ENCODE measurements at regions not wholly inside any gene's neighbourhood (a gene's known extent, or its start where the extent isn't known, plus 50 kb on each side); places are given as distances from the start of the nearest gene placed in this dataset.

DNA sequence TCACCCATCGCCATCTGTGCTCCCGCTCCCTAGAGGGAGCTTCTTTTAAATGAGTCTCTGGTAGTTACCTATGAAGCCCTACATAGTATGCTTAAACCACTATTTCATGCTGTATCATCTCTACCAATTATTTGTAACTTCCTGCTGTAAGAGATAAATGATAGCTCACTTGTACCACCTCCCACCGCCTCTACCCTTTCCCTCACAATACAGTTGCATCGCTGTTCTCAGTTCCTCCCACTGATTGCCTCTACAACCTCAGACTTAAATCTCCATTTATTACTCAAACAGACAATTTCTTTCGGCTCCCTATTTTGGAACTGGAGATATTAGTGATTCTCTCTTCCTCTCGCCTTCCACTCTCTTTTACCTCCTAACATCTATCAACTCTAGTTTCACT, 222.9 kb upstream of the ZC3H12C start:
- Histone ChIP-seq H3K4me3 (ENCODE audit: extremely low read depth, insufficient read depth, low read length, poor library complexity, severe bottlenecking) (no peak overlapping the region), H3K4me1 (ENCODE audit: control insufficient read depth, insufficient read depth, low read length, poor library complexity, severe bottlenecking) (no peaks in the 10 kb centered on the region), H3K9me3 (ENCODE audit: control insufficient read depth, low read length) (peaks cover 4% of the 10 kb centered on the region), H3K27ac (ENCODE audit: low read depth, low read length, severe bottlenecking) (no peak overlapping the region), H3K36me3 (ENCODE audit: control insufficient read depth, insufficient read depth, low read length) (no peaks in the 10 kb centered on the region)
- WGBS, 2 experiments (ENCODE audit: insufficient coverage in 2 of 2) = 100% methylated on average over 4 of the region's 6 CpGs; no CpG with 5 or more reads in 1 of the 2 experiments

DNA sequence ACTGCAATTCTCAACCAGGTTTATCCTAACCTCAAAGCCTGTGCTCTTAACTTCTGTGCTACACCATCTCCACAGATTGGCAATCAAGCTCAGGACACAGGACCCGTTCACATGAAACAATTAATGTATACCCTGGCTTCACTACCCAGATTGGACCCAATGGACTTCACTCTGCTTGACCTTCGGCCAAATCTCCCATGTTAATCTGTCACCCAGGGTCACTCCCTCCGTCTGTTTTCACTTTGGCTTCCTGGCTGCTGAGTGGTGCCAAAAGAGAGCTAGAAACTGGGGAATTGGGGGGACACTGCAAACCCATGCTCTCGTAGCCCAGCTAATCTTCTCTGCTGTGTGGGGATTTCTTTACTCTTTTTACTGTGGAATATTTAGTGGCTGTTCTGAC, 216.1 kb upstream of the ZC3H12C start:
- Histone ChIP-seq H3K36me3 (ENCODE audit: control insufficient read depth, insufficient read depth, low read length) (no peaks in the 10 kb centered on the region), H3K4me1 (ENCODE audit: control insufficient read depth, insufficient read depth, low read length, poor library complexity, severe bottlenecking) (no peaks in the 10 kb centered on the region), H3K9me3 (ENCODE audit: control insufficient read depth, low read length) (peaks cover 4% of the 10 kb centered on the region), H3K27ac (ENCODE audit: low read depth, low read length, severe bottlenecking) (no peak overlapping the region), H3K4me3 (ENCODE audit: extremely low read depth, insufficient read depth, low read length, poor library complexity, severe bottlenecking) (no peak overlapping the region)
- WGBS, 2 experiments (ENCODE audit: insufficient coverage in 2 of 2) = 90 to 93% methylated on average over 2 to 3 of the region's 4 CpGs

DNA sequence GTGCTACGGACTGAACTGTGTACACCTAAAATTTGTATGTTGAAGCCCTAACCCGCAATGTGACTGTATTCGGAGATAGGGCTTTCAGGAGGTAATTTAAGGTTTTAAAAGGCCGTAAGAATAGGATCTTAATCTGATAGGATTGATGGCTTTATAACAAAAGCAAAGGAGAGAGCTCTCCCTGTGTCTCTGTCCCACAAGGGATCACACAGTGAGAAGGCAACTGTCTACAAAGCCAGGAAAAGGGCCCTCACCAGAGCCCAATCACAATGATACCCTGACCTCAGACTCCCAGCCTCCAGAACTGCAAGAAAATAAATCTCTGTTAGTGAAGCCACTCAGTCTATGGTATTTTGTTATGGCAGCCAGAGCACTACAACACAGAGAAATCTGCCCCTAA, 208.7 kb upstream of the ZC3H12C start:
- WGBS, 2 experiments (ENCODE audit: insufficient coverage in 2 of 2) = 94 to 96% methylated on average over 3 to 4 of the region's 4 CpGs
- Histone ChIP-seq H3K4me1 (ENCODE audit: control insufficient read depth, insufficient read depth, low read length, poor library complexity, severe bottlenecking) (no peaks in the 10 kb centered on the region), H3K9me3 (ENCODE audit: control insufficient read depth, low read length) (no peaks in the 10 kb centered on the region), H3K27ac (ENCODE audit: low read depth, low read length, severe bottlenecking) (peak overlapping the region; percentile 23), H3K36me3 (ENCODE audit: control insufficient read depth, insufficient read depth, low read length) (no peaks in the 10 kb centered on the region), H3K4me3 (ENCODE audit: extremely low read depth, insufficient read depth, low read length, poor library complexity, severe bottlenecking) (no peak overlapping the region)

DNA sequence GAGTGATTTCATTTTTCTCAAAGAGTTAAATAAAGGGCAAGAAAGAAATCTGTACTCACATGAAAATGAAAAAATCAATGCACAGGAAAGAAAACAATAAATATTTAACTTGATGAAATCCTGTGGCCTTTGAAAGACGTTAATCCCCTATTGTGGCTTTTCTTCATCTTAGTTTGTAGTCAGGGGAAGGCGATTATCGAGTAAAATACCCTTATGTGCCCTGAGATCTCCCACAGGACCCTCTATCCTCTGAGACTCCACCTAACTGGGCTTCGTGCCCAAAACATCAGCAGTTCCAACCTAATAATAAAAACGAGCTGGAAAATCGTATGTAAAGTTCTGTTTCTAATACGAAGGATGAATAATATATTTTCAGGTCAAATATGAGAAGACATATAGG, 208.2 kb upstream of the ZC3H12C start:
- no peak overlapping the region for H3K4me3 ChIP-seq (ENCODE audit: extremely low read depth, insufficient read depth, low read length, poor library complexity, severe bottlenecking)
- H3K27ac ChIP-seq (ENCODE audit: low read depth, low read length, severe bottlenecking) = no peak overlapping the region

DNA sequence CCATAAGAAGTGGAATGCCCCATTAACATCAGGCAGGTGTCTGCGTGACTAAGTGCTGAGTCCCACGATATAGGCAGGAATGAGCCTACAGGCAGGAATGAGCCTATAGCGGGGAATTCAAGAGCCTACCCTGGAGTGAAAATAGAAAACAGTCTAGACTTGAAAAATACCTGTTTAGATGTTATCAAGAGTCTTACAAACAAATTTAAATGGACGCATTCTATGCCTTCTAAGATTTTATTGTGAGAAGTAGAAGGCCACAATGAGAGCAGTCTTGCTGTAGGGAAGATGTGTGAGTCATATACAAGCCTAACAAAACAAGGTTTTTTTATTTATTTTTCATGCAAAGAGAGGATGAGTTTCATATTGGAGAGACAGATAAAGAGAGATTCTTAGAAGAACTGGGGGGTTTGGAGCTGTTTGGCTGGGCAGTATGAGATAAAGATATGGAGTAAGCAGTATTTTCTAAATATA, 200.8 kb upstream of the ZC3H12C start:
- 86 to 96% methylated on average over 2 to 3 of the region's 4 CpGs for WGBS, 2 experiments (ENCODE audit: insufficient coverage in 2 of 2)
- H3K9me3 ChIP-seq (ENCODE audit: control insufficient read depth, low read length) = no peaks in the 10 kb centered on the region
- H3K4me3 ChIP-seq (ENCODE audit: extremely low read depth, insufficient read depth, low read length, poor library complexity, severe bottlenecking) = no peak overlapping the region
- no peak overlapping the region for H3K27ac ChIP-seq (ENCODE audit: low read depth, low read length, severe bottlenecking)
- H3K36me3 ChIP-seq (ENCODE audit: control insufficient read depth, insufficient read depth, low read length) = no peaks in the 10 kb centered on the region
- no peaks in the 10 kb centered on the region for H3K4me1 ChIP-seq (ENCODE audit: control insufficient read depth, insufficient read depth, low read length, poor library complexity, severe bottlenecking)

More for the DNA sequence above, 208.2 kb upstream of the ZC3H12C start:
- Histone ChIP-seq H3K36me3 (ENCODE audit: control insufficient read depth, insufficient read depth, low read length) (no peaks in the 10 kb centered on the region), H3K9me3 (ENCODE audit: control insufficient read depth, low read length) (no peaks in the 10 kb centered on the region), H3K4me1 (ENCODE audit: control insufficient read depth, insufficient read depth, low read length, poor library complexity, severe bottlenecking) (no peaks in the 10 kb centered on the region)
- 100% methylated on average over 3 of the region's 7 CpGs for WGBS, 2 experiments (ENCODE audit: insufficient coverage in 2 of 2)

DNA sequence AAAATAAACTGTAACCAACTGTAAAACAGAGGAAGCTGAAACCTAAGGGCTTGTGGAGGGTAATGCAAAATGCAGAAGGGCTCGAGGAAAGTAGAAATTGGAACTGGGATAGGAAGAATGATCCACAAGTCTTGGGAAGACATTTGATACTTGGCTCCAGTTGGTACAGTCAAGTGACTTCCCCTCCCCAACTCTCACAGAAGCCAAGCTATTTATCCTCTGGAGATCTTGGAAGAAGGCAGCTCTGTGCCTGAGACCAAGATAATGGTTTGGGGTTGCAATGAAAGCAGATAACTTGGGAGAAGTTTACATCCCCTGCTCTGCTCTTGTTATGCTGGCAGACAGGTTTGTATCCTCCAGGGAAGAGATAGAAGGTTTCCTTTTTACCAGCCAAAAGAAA, 198.9 kb upstream of the ZC3H12C start:
- WGBS, 2 experiments (ENCODE audit: insufficient coverage in 2 of 2) = no CpG with 5 or more reads among the region's 1 CpG
- Histone ChIP-seq H3K4me1 (ENCODE audit: control insufficient read depth, insufficient read depth, low read length, poor library complexity, severe bottlenecking) (no peaks in the 10 kb centered on the region), H3K9me3 (ENCODE audit: control insufficient read depth, low read length) (peaks cover 6% of the 10 kb centered on the region), H3K4me3 (ENCODE audit: extremely low read depth, insufficient read depth, low read length, poor library complexity, severe bottlenecking) (no peak overlapping the region), H3K27ac (ENCODE audit: low read depth, low read length, severe bottlenecking) (no peak overlapping the region), H3K36me3 (ENCODE audit: control insufficient read depth, insufficient read depth, low read length) (no peaks in the 10 kb centered on the region)

DNA sequence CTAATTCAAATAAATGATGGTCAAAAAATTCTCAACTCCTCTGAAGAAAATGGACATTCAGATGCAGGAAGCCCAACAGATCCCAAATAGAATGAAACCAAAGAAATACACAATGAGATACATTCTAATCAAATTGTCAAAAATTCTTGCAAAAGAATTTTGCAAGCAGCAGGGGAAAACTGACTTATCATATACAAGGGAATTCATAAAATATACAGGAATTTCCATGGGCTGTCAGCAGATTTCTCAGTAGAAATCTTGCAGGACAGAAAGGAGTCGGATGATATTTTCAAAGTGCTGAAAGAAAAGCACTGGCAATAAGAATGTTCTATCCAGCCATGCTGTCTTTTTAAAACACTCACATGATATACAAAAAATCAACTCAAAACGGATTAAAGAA, 194.6 kb upstream of the ZC3H12C start:
- no peak overlapping the region for H3K27ac ChIP-seq (ENCODE audit: low read depth, low read length, severe bottlenecking)

DNA sequence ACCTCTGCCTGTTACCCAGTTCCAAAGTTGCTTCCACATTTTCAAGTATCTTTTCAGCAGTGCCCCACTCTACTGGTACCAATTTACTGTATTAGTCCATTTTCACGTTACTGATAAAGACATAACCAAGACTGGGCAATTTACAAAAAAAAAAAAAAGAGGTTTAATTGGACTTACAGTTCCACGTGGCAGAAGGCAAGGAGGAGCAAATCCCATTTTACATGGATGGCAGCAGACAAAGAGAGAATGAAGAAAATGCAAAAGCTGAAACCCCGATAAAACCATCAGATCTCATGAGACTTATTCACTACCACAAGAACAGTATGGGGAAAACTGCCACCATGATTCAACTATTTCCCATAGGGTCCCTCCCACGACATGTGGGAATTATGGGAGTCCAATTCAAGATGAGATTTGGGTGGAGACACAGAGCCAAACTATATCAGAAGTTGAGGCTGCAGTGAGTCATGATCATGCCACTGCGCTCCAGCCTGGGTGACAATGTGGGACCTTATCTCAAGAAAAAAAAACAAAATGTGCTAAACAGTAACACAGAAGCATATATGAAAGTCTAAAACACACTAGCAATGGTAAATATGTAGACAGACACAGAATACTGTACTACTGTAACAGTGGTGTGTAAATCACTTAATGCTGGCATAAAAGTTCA, 190.3 kb upstream of the ZC3H12C start:
- H3K9me3 ChIP-seq (ENCODE audit: control insufficient read depth, low read length) = peaks cover 11% of the 10 kb centered on the region
- no peak overlapping the region for H3K27ac ChIP-seq (ENCODE audit: low read depth, low read length, severe bottlenecking)
- H3K4me1 ChIP-seq (ENCODE audit: control insufficient read depth, insufficient read depth, low read length, poor library complexity, severe bottlenecking) = no peaks in the 10 kb centered on the region
- H3K36me3 ChIP-seq (ENCODE audit: control insufficient read depth, insufficient read depth, low read length) = no peaks in the 10 kb centered on the region
- 40% methylated on average over 1 of the region's 5 CpGs; no CpG with 5 or more reads in 1 of the 2 experiments for WGBS, 2 experiments (ENCODE audit: insufficient coverage in 2 of 2)
- no peak overlapping the region for H3K4me3 ChIP-seq (ENCODE audit: extremely low read depth, insufficient read depth, low read length, poor library complexity, severe bottlenecking)

More for the DNA sequence above, 194.6 kb upstream of the ZC3H12C start:
- H3K4me1 ChIP-seq (ENCODE audit: control insufficient read depth, insufficient read depth, low read length, poor library complexity, severe bottlenecking) = no peaks in the 10 kb centered on the region
- no peaks in the 10 kb centered on the region for H3K36me3 ChIP-seq (ENCODE audit: control insufficient read depth, insufficient read depth, low read length)
- H3K9me3 ChIP-seq (ENCODE audit: control insufficient read depth, low read length) = peaks cover 11% of the 10 kb centered on the region
- whole genome bisulfite sequencing, 2 experiments (ENCODE audit: insufficient coverage in 2 of 2) = 86% methylated on average over 1 of the region's 2 CpGs; no CpG with 5 or more reads in 1 of the 2 experiments
- no peak overlapping the region for H3K4me3 ChIP-seq (ENCODE audit: extremely low read depth, insufficient read depth, low read length, poor library complexity, severe bottlenecking)

DNA sequence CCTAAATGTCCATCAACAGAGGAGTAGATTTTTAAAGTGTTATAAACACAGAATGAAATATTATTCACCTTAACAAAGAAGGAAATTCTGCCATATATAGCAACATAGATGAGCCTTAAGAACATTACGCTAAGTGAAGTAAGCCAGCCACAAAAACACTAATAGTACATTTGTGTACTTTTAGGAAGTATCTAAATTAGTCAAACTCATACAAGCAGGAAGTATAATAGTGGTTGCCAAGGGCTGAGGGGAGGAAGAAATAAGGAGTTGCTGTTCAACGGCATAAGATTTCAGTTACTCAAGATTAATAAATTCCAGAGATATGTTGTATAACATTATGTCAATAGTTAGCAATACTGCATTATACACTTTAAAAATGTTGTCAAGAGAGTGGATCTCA, 181.7 kb upstream of the ZC3H12C start:
- H3K36me3 ChIP-seq (ENCODE audit: control insufficient read depth, insufficient read depth, low read length) = no peaks in the 10 kb centered on the region
- H3K4me1 ChIP-seq (ENCODE audit: control insufficient read depth, insufficient read depth, low read length, poor library complexity, severe bottlenecking) = no peaks in the 10 kb centered on the region
- no CpG with 5 or more reads among the region's 2 CpGs for WGBS, 2 experiments (ENCODE audit: insufficient coverage in 2 of 2)
- no peak overlapping the region for H3K27ac ChIP-seq (ENCODE audit: low read depth, low read length, severe bottlenecking)
- H3K4me3 ChIP-seq (ENCODE audit: extremely low read depth, insufficient read depth, low read length, poor library complexity, severe bottlenecking) = no peak overlapping the region
- no peaks in the 10 kb centered on the region for H3K9me3 ChIP-seq (ENCODE audit: control insufficient read depth, low read length)

DNA sequence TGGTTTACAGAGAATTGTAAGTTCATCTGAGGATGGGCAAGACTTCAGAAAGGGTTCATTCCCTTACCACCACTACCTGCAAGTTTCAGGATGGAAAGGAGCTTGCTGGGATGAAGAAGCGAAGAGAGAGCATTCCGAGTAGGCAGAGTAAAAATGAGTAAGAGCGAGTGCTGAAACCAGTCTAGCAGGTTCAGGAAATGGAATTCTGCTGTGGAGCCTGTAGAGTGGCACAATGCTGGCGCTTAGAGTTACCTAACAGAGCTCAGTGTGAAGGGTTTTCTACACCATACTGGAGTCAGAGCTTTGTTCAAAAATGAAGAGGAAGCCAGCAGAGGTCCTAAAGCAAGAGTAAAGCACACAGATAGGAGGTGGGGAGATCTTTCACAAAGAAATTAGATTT, 179.2 kb upstream of the ZC3H12C start:
- no peaks in the 10 kb centered on the region for H3K36me3 ChIP-seq (ENCODE audit: control insufficient read depth, insufficient read depth, low read length)
- no peak overlapping the region for H3K27ac ChIP-seq (ENCODE audit: low read depth, low read length, severe bottlenecking)
- no peaks in the 10 kb centered on the region for H3K9me3 ChIP-seq (ENCODE audit: control insufficient read depth, low read length)
- WGBS, 2 experiments (ENCODE audit: insufficient coverage in 2 of 2) = 86 to 96% methylated on average over 2 to 4 of the region's 4 CpGs
- no peaks in the 10 kb centered on the region for H3K4me1 ChIP-seq (ENCODE audit: control insufficient read depth, insufficient read depth, low read length, poor library complexity, severe bottlenecking)
- H3K4me3 ChIP-seq (ENCODE audit: extremely low read depth, insufficient read depth, low read length, poor library complexity, severe bottlenecking) = no peak overlapping the region

DNA sequence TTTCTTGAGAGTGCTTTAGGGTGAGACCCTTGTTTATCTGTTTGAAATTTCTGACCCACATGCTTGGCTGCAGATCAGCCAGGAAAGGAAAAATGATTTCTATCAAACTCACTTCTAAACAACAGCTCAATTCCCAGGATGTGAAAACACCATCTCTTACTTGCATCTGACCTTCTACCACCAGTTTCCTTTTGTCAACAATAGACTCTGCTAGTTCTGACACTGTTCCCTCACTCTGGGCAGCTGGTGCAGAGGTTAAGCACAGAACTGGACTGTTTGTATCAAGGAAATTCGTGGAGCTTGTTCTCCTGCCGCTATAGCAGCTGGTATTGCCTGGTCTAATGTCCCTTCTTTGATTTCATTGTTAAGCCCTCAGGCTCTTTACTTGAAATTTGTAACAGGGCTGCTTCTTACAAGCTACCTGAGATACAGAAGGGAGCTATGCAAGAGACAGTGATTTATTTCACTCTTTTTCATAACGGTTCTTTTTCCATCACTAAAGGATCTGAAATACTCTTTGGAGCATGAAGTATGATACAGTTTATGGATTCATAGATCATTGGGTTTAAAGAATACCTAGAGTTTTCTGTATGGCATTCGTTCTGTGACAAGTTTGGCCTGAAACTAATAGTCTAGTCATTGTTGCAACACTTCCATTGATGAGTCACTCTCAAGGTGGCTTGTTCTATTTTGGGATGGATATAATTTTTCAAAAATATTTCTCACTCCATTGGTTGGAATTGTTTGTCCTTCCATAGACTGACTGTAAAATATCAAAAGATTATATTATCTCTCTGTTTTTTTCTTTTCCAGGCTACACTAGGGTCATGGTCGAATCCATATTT, 178.2 kb upstream of the ZC3H12C start:
- H3K9me3 ChIP-seq (ENCODE audit: control insufficient read depth, low read length) = no peaks in the 10 kb centered on the region
- WGBS, 2 experiments (ENCODE audit: insufficient coverage in 2 of 2) = 88 to 100% methylated on average over 1 to 3 of the region's 5 CpGs

More for the DNA sequence above, 178.2 kb upstream of the ZC3H12C start:
- Histone ChIP-seq H3K4me1 (ENCODE audit: control insufficient read depth, insufficient read depth, low read length, poor library complexity, severe bottlenecking) (no peaks in the 10 kb centered on the region), H3K27ac (ENCODE audit: low read depth, low read length, severe bottlenecking) (peak overlapping the region; percentile 25), H3K36me3 (ENCODE audit: control insufficient read depth, insufficient read depth, low read length) (no peaks in the 10 kb centered on the region), H3K4me3 (ENCODE audit: extremely low read depth, insufficient read depth, low read length, poor library complexity, severe bottlenecking) (no peak overlapping the region)

Data from mesodermal cell (in vitro differentiated cells).